Lower leg skin (tissue), 3 donors: ENCODE measurements at regions not wholly inside any gene's neighbourhood (a gene's known extent, or its start where the extent isn't known, plus 50 kb on each side); places are given as distances from the start of the nearest gene placed in this dataset.

Experiments used
- CTCF ChIP-seq, 3 donors: fragments of 450-650 bp; IDR thresholded peaks; one replicate each; pipeline ENCODE4 v1.5.1; 2016; ENCODE audit warnings: antibody characterized with exemption in 3 of 3, mild to moderate bottlenecking in 3 of 3, moderate library complexity in 2 of 3
- POLR2A ChIP-seq, 2 donors: fragments of 450-650 bp; IDR thresholded peaks; one replicate each; pipeline ENCODE4 v1.6.1; 2016 to 2017; ENCODE audit warnings: antibody characterized with exemption in 2 of 2, mild to moderate bottlenecking in 1 of 2, moderate library complexity in 1 of 2

GRCh38 chr4:152232271-152232670 lies 303.6 kb downstream of the FBXW7 start:
- no peak for TF ChIP-seq POLR2A (IDR thresholded peaks at IDR 0.05)
- no peak for TF ChIP-seq CTCF (IDR thresholded peaks at IDR 0.05)
